Erythroblast (primary cell): ENCODE measurements at regions not wholly inside any gene's neighbourhood (a gene's known extent, or its start where the extent isn't known, plus 50 kb on each side); places are given as distances from the start of the nearest gene placed in this dataset.
"Not testable (repeated sequence)": the region's sequence is repeated elsewhere in the genome, so short reads cannot be mapped to it uniquely, and the experiment has no call there.

Experiments used
- DNase-seq, 2 experiments: peaks; one replicate each; lab custom pipeline; 2025; lab: John Stamatoyannopoulos, UW
- GATA1 ChIP-seq: IDR thresholded peaks from 2 replicates; pipeline ENCODE4 v1.6.1; 2011; ENCODE audit warnings: low read depth, mild to moderate bottlenecking, control low read depth, low read length, moderate library complexity
- POLR2A ChIP-seq: IDR thresholded peaks from 2 replicates; pipeline ENCODE4 v1.6.1; 2011; ENCODE audit warnings: mild to moderate bottlenecking, low read length

- no peak for DNase-seq
- TF ChIP-seq GATA1: no peak
- TF ChIP-seq POLR2A: no peak
These were observed 293.6 kb upstream of the TNC start for GRCh38 chr9:115411516-115411915.

- TF ChIP-seq GATA1 (no peak), POLR2A (no peak)
- no peak for DNase-seq
These were observed 294.1 kb upstream of the TNC start for GRCh38 chr9:115411993-115412452.

GRCh38 chr9:115412656-115413055 is 294.7 kb upstream of the TNC start:
- TF ChIP-seq GATA1 (no peak), POLR2A (no peak)
- DNase-seq: no peak

GRCh38 chr9:115413304-115413703 is 295.3 kb upstream of the TNC start:
- DNase-seq: no peak
- TF ChIP-seq GATA1 (no peak), POLR2A (no peak)

- DNase-seq: no peak
- TF ChIP-seq POLR2A (no peak), GATA1 (no peak)
These were observed 295.9 kb upstream of the TNC start for GRCh38 chr9:115413766-115414382.

- TF ChIP-seq GATA1: no peak
- no peak for TF ChIP-seq POLR2A
- no peak for DNase-seq
These were observed 296.6 kb upstream of the TNC start for GRCh38 chr9:115414561-115414960.

- no peak for TF ChIP-seq GATA1
- TF ChIP-seq POLR2A: no peak
- DNase-seq: no peak
These were observed 297.5 kb upstream of the TNC start for GRCh38 chr9:115415450-115415849.

- DNase-seq: no peak
- TF ChIP-seq GATA1: no peak
- no peak for TF ChIP-seq POLR2A
These were observed 298.3 kb upstream of the TNC start for GRCh38 chr9:115416299-115416698.

- DNase-seq: not testable (repeated sequence)
These were observed 300.2 kb upstream of the TNC start for GRCh38 chr9:115418181-115418580.

GRCh38 chr9:115422932-115423440 is 305.0 kb upstream of the TNC start:
- TF ChIP-seq GATA1 (no peak), POLR2A (no peak)
- no peak for DNase-seq

- no peak for DNase-seq
- no peak for TF ChIP-seq POLR2A
- no peak for TF ChIP-seq GATA1
These were observed 305.7 kb upstream of the TNC start for GRCh38 chr9:115423646-115424045.

GRCh38 chr9:115425601-115426000 is 307.6 kb upstream of the TNC start:
- TF ChIP-seq GATA1 (no peak), POLR2A (no peak)
- DNase-seq: no peak

- no peak for DNase-seq
- TF ChIP-seq GATA1: no peak
- TF ChIP-seq POLR2A: no peak
These were observed 319.5 kb upstream of the TNC start for GRCh38 chr9:115437418-115437817.

GRCh38 chr9:115439641-115440040 is 321.7 kb upstream of the TNC start:
- DNase-seq: no peak
- TF ChIP-seq GATA1: no peak
- no peak for TF ChIP-seq POLR2A

GRCh38 chr9:115442054-115442453 is 324.1 kb upstream of the TNC start:
- no peak for DNase-seq
- TF ChIP-seq POLR2A: no peak
- TF ChIP-seq GATA1: no peak
